GM19452 (cell line): ENCODE measurements at regions not wholly inside any gene's neighbourhood (a gene's known extent, or its start where the extent isn't known, plus 50 kb on each side); places are given as distances from the start of the nearest gene placed in this dataset.

Experiments
- ATAC-seq: cut with Tn5 transposase; IDR thresholded peaks from one replicate; pipeline ENCODE4 v1.9.1; 2021; ENCODE audit not compliant: unreplicated experiment

DNA sequence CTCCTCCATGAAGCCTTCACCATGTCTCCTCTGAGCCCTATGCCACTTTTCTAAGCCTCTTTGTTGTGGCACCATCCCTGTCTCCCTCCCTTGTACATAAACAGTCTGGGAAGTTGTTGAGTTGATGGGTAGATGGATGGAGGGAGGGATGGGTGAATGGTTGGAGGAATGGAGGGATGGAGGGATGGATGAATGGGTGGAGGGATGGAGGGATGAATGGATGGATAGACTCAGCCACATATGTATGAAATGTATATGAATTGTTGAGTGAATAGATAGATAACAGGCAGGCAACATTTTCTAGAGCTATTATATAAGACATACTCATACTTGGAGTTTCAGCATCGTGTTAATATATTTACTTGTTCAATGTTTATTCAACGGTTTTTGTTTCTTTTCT, 58.3 kb upstream of the HES1 start:
- no peak for ATAC-seq

DNA sequence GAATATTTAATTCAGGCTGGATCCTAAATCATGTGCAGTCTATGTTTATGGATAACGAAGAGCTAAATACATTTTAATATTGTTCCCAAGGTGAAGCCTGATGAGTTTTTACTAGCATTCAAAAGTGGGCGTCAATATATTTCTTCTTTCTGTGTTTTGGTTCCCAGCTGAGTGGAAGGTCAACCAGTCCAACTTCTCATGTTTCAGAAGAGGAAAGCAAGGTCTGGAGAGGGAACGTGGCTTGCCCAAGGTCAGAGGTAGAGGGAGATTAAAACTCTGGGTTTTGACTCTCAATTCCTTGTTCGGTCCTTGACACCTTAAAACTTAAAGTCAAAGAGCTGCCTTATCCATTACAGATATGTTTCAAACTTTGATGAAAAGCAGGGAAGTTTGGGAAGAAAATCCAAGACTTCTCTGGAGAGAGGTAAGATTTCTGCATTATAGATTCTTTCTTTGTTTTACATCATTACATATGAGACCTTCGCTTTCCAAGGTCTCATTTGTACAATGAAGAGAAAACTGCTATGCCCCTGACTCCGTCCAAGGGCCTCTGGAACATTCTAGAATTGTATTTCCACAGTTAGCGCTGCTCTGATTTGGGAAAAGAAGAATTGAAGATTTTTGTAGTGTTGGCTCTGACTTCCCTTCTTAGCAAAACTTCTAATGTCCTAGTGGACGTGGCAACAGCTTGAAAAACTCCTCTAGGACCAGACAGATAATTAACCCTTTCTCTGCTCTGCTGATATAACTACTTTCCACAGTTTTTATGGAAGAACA, 57.7 kb upstream of the HES1 start:
- no peak for ATAC-seq

DNA sequence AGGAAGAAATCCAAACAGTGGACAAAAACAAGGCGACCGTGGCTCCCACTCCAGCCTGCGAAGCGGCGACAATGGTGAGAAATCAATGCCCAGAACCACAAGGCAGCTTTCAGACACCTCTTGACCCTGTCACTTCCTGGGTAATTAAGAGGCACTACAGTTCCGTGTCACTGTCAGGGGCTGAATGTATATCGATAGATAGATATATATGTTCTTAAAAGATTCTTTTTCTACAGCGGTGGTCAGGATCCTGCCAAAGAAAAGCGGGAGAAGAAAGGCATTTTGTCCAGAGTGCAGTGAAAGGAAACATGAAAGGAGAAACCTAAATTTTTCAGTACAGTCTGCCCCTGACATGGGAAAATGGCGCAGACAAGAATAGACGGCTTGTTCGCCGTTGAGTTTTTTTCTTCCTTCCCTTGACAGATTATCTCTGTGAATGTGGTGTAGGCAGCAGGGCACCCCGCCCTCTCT, 56.2 kb upstream of the HES1 start:
- ATAC-seq = no peak

DNA sequence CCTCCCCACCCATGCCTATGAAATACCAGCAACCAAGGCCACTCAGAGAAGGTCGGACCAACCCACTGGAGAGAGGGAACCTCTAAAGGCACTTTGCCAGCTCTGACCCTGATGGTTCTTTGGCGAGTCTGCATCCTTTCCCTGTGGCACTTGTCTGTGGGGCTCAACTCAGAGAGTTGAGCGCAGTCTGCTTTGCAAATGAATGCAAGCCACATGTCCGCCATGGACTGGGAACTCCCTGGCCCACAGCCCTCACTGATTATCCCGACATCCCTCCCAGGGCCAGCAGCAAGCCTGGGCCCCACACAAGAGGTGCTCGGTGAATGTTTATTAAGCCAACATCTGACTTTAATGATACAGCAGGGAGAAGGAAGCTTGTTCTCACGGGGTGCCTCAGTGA, 55.5 kb upstream of the HES1 start:
- no peak for ATAC-seq

DNA sequence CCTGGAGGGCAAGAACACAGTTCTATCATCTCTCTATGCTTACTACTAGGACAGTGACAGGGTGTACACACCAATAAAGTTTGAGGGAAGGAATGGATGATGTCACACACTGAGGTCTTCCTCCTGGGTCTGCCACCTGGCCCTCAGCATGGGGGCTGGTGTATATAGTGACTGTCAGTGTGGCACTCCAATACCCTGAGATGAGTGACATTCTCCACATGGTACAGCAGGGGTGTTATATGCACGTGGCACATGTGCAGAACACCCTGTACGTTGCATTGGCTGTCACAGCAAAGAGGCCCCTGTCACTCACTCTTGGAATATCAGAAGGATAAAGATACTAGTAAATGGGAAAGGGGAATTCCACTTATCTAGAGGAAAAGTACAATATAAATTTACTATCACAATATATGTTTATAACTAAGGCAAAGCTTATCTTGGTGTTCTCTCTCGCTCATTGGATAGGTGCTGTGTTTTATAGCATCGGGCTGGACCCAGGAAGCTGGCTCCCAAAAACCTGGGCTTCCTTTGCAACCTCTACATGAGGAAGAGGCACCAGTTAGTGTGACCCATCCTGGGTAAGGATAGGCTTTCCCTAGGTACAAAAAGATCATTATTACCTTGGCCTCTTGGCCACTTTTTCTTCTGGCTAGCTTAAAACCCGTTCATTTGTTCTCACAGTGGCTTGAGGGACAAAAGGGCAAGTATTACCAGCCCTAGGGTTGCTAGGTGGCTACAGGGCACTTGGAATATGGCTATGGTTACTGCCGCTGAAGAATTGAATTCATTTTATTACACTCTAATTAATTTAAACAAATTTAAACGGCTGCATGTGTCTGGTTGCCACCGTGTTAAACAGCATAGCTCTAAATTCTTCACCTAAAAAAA, 54.8 kb upstream of the HES1 start:
- ATAC-seq = no peak

DNA sequence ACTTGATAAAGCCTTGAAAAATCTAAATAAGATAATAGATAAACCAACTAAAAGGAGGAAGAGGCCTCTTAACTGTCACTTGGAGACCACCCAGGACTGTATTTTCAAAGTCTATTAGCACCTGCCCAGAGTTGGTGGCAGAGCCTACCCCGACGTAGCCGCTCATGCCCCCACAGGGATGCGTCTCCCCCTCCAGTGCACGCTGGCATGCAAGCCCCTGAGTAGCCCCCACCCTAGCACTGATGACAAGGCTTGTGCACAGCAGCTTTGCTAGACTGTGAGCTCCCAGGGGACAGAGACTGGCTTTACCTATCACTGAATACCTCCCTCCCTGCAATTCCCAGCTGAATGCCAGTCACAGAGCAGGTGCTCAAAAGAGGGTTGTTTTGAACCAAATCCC, 54.1 kb upstream of the HES1 start:
- no peak for ATAC-seq

DNA sequence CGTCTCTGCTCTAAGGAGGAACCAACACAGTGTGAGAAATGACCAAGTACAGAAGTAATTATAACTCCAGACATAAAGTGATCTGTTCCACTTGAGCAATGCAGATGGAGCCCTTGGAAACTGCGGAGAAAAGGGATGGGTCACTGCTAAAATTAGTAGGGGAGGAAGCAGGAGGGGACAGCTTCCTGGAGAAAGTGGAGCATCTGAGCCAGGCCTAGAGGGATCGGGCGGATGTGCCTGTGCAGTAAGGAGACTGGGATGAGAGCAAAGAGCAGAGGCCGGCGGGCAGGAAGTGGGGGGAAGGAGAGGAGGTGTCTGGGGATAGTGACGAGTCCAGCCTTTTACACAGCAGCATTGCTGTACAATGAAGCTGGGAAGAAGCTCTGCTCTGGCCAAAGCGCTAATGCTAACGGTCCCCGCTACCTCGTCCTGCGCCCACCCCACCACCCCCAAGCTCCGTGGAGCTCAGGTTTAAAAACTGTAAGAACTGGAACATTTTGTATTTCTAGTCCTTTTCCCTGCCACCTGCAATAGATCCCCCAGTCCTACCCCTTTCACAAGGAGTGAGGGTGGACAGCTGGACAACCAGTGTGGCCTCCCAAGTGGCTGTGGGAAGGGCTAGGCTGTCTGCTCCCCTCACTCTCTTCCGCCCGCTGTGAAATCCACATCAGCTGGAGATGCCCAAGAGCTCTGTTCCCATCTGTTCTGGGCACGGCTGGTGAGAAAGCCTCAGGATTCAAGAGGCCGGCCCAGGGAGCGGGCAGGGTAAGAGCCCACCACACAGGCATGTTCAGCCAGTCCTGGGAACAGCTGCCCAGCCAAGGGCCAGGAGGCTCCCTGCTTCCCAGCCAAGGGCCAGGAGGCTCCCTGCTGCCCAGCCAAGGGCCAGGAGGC, 53.0 kb upstream of the HES1 start:
- no peak for ATAC-seq

DNA sequence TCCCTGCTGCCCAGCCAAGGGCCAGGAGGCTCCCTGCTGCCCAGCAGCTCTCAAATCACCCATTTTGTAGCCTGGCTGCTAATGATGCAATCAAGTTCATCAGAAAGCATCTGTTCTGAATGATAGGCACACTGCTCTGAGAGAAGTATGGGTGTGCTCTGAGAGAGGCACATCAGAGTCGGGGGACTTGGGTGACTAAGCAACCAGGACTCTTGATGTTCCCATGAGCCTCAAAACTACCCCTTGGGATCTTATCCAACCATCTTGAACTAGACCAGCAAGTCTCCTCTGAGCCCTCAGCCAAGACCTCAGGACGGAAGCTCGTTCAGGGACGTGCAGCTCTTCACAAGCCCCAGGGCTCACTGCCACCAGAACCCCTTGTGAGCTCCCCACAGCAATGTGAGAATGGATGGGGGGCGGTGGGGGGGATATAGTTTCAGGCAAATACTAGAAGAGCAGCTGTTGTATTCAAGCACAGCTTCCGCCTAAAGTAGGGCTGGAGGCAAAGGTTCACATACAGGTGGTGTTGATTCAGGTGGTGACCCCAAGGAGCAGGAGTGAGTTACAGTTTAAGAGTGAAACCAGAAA, 52.2 kb upstream of the HES1 start:
- ATAC-seq = peak; percentile 39

DNA sequence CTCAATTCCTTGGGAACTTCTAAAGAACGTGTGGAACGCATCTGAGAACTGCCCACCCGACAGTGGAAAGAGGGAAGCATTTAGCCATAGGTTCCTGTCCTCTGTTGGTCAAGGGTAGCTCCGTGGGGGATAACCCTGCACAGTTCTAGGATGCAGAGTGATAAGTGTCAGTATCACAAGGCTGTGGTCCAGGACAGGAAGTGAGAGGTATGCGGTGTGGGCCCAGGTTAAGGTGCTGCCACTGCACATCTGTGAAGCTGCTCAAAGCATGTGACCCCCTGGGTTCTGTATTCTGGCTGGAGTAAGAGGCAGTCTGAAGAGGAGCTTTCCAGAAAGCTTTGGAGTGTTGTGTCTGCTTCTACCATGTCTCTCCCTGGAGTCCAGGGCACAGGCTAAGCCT, 51.7 kb upstream of the HES1 start:
- ATAC-seq = peak; percentile 98
